ENCODE measurements at regions not wholly inside any gene's neighbourhood (a gene's known extent, or its start where the extent isn't known, plus 50 kb on each side); places are given as distances from the start of the nearest gene placed in this dataset.

GRCh38 chr19:29326849-29327840, 114.2 kb upstream of the UQCRFS1 start:
- TF ChIP-seq JUN (CRISPR knock-in tag; IDR thresholded peaks at IDR 0.05) (no peak), ATF1 (CRISPR knock-in tag; IDR thresholded peaks at IDR 0.05) (no peak), TEAD1 (CRISPR knock-in tag; IDR thresholded peaks at IDR 0.05) (no peak), CTCF (IDR thresholded peaks at IDR 0.05) (no peak), CREM (CRISPR knock-in tag; IDR thresholded peaks at IDR 0.05) (no peak), CREB1 (CRISPR knock-in tag; IDR thresholded peaks at IDR 0.05) (no peak), ZNF232 (CRISPR knock-in tag; IDR thresholded peaks at IDR 0.05) (no peak), ZNF138 (CRISPR knock-in tag; conservative IDR thresholded peaks at IDR 0.05) (no peak), AR (CRISPR knock-in tag; IDR thresholded peaks at IDR 0.05) (no peak), MXD4 (CRISPR knock-in tag; IDR thresholded peaks at IDR 0.05; ENCODE audit: borderline replicate concordance) (no peak), GABPB1 (CRISPR knock-in tag; IDR thresholded peaks at IDR 0.05) (no peak), KAT7 (CRISPR knock-in tag; IDR thresholded peaks at IDR 0.05; ENCODE audit: borderline replicate concordance) (no peak)
- TF ChIP-seq, protein P1, sequence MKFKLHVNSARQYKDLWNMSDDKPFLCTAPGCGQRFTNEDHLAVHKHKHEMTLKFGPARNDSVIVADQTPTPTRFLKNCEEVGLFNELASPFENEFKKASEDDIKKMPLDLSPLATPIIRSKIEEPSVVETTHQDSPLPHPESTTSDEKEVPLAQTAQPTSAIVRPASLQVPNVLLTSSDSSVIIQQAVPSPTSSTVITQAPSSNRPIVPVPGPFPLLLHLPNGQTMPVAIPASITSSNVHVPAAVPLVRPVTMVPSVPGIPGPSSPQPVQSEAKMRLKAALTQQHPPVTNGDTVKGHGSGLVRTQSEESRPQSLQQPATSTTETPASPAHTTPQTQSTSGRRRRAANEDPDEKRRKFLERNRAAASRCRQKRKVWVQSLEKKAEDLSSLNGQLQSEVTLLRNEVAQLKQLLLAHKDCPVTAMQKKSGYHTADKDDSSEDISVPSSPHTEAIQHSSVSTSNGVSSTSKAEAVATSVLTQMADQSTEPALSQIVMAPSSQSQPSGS (CRISPR knock-in tag; IDR thresholded peaks at IDR 0.05; ENCODE audit: borderline replicate concordance, low read depth), result no peak
- TF ChIP-seq, protein P2, sequence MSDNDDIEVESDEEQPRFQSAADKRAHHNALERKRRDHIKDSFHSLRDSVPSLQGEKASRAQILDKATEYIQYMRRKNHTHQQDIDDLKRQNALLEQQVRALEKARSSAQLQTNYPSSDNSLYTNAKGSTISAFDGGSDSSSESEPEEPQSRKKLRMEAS (CRISPR knock-in tag; IDR thresholded peaks at IDR 0.05), result no peak

Data from WTC11 (cell line).